Activated CD4-positive, alpha-beta T cell treated with anti-CD3 and anti-CD28 coated beads, Interleukin-10, Interleukin-2, amounts not matched to agents 100 ng/mL and 50 ng/mL, durations not matched to agents 16 hours and 8 hours (primary cell): ENCODE measurements at regions not wholly inside any gene's neighbourhood (a gene's known extent, or its start where the extent isn't known, plus 50 kb on each side); places are given as distances from the start of the nearest gene placed in this dataset.

Source experiments
- DNase-seq: peaks from one replicate; pipeline ENCODE4 v3.0.0-alpha.2; 2020

- DNase-seq = no peak
Observed at GRCh38 chr22:27523711-27524110, 277.8 kb downstream of the MN1 start.

GRCh38 chr22:27525711-27526110 lies 275.8 kb downstream of the MN1 start:
- DNase-seq = no peak

GRCh38 chr22:27526901-27527300 lies 274.7 kb downstream of the MN1 start:
- no peak for DNase-seq

- no peak for DNase-seq
Observed at GRCh38 chr22:27531782-27532530, 269.6 kb downstream of the MN1 start.

- no peak for DNase-seq
Observed at GRCh38 chr22:27533105-27533745, 268.3 kb downstream of the MN1 start.

GRCh38 chr22:27534720-27535125 lies 266.8 kb downstream of the MN1 start:
- no peak for DNase-seq

- DNase-seq = no peak
Observed at GRCh38 chr22:27535452-27535851, 266.1 kb downstream of the MN1 start.

GRCh38 chr22:27537501-27537900 lies 264.1 kb downstream of the MN1 start:
- no peak for DNase-seq

- no peak for DNase-seq
Observed at GRCh38 chr22:27538666-27539065, 262.9 kb downstream of the MN1 start.

GRCh38 chr22:27540247-27540646 lies 261.3 kb downstream of the MN1 start:
- DNase-seq = no peak

- no peak for DNase-seq
Observed at GRCh38 chr22:27540656-27541396, 260.7 kb downstream of the MN1 start.

GRCh38 chr22:27541836-27542235 lies 259.7 kb downstream of the MN1 start:
- no peak for DNase-seq

GRCh38 chr22:27542602-27543001 lies 259.0 kb downstream of the MN1 start:
- no peak for DNase-seq

GRCh38 chr22:27543460-27543859 lies 258.1 kb downstream of the MN1 start:
- no peak for DNase-seq

GRCh38 chr22:27545085-27545484 lies 256.5 kb downstream of the MN1 start:
- DNase-seq = no peak

- DNase-seq = no peak
Observed at GRCh38 chr22:27546157-27546935, 255.2 kb downstream of the MN1 start.

GRCh38 chr22:27551402-27551801 lies 250.2 kb downstream of the MN1 start:
- no peak for DNase-seq

- DNase-seq = no peak
Observed at GRCh38 chr22:27552176-27552575, 249.4 kb downstream of the MN1 start.

GRCh38 chr22:27552863-27553262 lies 248.7 kb downstream of the MN1 start:
- no peak for DNase-seq

GRCh38 chr22:27554106-27554811 lies 247.3 kb downstream of the MN1 start:
- no peak for DNase-seq

GRCh38 chr22:27554841-27555456 lies 246.6 kb downstream of the MN1 start:
- no peak for DNase-seq

GRCh38 chr22:27556371-27556770 lies 245.2 kb downstream of the MN1 start:
- DNase-seq = no peak
